AG10803 (cell line): ENCODE measurements at regions not wholly inside any gene's neighbourhood (a gene's known extent, or its start where the extent isn't known, plus 50 kb on each side); places are given as distances from the start of the nearest gene placed in this dataset.

ENCODE experiments used
- DNase-seq: peaks from one replicate; pipeline ENCODE4 v3.0.0; 2010; ENCODE audit warnings: low read depth
- H3K4me3 ChIP-seq: 2 replicates; pipeline ENCODE4 v1.5.1; 2011; ENCODE audit warnings: mild to moderate bottlenecking, low read length, control low read depth
- TF ChIP-seq, protein P1 (sequence below): conservative IDR thresholded peaks from 2 replicates; pipeline ENCODE4 v1.5.1; 2011; ENCODE audit warnings: mild to moderate bottlenecking, low read length, control low read depth, inconsistent platforms

DNA sequence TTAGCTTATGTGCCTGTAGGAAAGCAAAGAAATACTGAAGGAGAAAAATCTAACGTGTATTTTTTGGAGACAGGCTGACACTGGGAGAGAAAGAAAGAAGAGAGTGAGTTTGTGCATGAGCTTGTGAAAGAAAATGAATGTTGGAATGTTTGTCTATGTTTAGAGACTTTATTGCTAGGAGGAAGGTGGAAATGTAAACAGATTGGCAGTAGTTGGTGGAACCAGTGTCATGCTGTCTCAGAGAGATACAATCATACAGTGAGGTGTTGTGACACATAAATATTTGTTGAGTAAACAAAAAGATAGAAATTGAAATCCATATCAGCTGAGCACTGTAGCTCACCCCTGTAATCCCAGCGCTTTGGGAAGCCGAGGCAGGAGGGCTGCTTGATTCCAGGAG is 222.2 kb upstream of the MEIS1 start:
- no peak for DNase-seq
- H3K4me3 ChIP-seq = no peak overlapping the region
- TF ChIP-seq, protein P1, sequence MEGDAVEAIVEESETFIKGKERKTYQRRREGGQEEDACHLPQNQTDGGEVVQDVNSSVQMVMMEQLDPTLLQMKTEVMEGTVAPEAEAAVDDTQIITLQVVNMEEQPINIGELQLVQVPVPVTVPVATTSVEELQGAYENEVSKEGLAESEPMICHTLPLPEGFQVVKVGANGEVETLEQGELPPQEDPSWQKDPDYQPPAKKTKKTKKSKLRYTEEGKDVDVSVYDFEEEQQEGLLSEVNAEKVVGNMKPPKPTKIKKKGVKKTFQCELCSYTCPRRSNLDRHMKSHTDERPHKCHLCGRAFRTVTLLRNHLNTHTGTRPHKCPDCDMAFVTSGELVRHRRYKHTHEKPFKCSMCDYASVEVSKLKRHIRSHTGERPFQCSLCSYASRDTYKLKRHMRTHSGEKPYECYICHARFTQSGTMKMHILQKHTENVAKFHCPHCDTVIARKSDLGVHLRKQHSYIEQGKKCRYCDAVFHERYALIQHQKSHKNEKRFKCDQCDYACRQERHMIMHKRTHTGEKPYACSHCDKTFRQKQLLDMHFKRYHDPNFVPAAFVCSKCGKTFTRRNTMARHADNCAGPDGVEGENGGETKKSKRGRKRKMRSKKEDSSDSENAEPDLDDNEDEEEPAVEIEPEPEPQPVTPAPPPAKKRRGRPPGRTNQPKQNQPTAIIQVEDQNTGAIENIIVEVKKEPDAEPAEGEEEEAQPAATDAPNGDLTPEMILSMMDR = no peak

DNA sequence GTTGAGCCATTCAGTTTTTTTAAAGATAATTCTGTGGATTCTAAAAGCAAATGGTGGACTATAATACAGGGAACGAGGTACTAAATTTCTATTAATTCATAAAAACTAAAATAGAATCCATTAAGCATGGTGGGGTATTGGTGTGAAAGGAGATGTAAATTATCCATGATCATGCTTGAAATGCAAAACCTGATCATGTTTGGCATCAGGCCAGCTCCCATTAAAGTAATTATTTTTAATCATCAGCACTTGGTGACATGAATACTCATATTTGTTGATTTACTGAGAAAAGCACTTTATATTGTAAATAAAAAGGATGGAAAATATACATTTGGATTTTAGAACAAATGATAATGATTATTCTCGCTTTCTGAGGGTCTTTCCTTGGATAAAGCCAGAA is 232.3 kb upstream of the MEIS1 start:
- no peak overlapping the region for H3K4me3 ChIP-seq
- TF ChIP-seq, protein P1 = no peak
- no peak for DNase-seq

DNA sequence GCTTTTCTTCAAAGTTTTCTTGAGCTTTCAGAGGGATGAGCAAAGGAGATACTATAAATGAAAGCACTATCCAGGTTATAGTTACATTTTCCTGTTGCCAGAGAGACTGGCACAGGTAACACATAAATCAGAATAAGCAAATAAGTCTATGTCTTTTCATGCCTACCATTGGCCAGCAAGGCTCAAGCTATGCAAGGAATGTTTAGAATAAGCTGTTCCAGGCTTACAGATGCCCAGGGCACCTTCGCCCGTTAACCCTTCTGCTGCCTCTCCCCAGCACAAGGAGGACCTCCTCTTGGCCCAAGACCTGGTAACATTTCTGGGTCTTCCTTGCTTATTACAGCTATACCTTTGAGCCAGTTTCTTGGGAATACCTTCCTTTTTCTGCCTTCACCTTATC is 233.7 kb upstream of the MEIS1 start:
- no peak overlapping the region for H3K4me3 ChIP-seq
- DNase-seq = no peak
- TF ChIP-seq, protein P1 = no peak

DNA sequence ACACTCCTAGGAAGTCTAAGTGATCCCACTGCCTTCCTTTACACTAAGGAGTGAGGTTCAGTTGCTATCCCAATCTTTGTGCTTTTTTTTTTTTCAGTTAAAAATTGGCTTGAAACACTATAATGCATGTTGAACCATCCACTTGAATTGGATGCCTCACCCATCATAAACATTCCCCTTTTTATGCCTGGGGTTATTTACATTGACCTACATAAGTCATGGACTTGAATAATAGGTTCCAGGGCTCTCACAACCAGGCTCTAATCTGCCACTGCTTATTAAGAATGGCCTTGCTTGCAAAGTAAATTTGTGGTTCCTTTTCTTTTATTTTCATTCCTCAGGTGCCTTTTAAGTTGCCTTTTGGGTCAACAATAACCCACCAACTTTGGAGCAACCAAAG is 236.1 kb upstream of the MEIS1 start:
- TF ChIP-seq, protein P1 = no peak
- DNase-seq = no peak

DNA sequence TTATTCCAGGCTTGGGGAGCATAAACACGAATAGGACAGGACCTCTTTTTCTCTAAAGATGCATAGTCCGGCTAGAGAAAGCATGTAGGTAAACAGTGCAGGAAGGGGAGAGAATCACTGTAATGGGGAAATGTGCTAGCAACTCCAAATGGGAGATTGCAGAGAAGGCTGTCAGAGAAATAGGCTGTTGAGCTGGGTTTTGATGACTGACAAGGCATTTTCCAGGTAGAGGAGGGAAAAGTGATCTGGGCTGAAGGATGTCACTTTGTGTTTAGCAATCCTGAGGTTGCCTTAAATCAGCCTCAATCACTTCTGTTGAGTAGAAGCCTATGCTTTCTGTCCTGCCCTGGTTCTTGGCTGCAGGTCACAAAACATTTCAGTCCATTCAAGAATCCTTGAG is 242.0 kb upstream of the MEIS1 start:
- no peak overlapping the region for H3K4me3 ChIP-seq
- TF ChIP-seq, protein P1 = no peak
- DNase-seq = no peak

More for the DNA sequence above, 236.1 kb upstream of the MEIS1 start:
- H3K4me3 ChIP-seq = no peak overlapping the region

DNA sequence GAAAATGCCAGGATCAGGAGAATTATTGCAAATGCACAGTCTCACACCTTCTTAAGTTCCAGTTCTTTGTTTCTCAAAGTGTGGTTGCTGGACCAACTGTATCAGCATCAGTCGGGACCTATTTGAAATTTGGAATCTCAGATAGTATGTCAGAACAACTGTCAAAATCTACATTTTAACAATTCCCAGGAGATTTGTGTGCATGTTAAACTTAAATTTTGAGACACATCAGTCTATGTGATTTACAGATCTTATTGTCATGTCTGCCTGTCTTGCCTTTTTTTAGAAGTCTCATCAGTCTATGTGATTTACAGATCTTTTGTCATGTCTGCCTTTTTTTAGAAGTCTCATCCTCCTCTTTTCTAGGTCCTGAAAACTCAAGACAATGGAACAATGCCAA is 243.6 kb upstream of the MEIS1 start:
- no peak overlapping the region for H3K4me3 ChIP-seq
- DNase-seq = no peak
- TF ChIP-seq, protein P1 = no peak

DNA sequence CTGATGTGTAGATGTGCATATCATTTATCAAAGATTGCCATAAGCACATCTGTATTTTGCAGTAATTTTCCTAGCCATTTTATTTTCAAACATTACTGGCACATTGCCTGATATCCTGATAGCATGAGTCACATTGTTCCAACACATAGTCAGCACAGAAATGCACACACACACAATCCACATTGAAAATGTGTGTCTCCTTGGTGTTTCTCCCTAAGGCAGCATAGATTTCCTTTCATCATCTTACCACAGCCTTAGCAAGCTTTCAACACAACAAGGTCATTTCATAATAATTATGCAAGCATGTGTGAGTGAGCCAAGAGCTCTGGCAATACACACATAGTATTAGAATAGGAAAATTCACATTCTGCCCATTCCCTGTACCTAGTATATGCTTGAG is 245.4 kb upstream of the MEIS1 start:
- H3K4me3 ChIP-seq = no peak overlapping the region
- peak; percentile 58 for DNase-seq
- TF ChIP-seq, protein P1 = no peak
